GM21367 (cell line): ENCODE measurements at regions not wholly inside any gene's neighbourhood (a gene's known extent, or its start where the extent isn't known, plus 50 kb on each side); places are given as distances from the start of the nearest gene placed in this dataset.

Experiments used
- ATAC-seq: cut with Tn5 transposase; IDR thresholded peaks from one replicate; pipeline ENCODE4 v1.9.1; 2021; ENCODE audit not compliant: unreplicated experiment

GRCh38 chr4:126783191-126783590 lies 849.6 kb upstream of the INTU start:
- no peak for ATAC-seq

GRCh38 chr4:126784966-126785580 lies 847.7 kb upstream of the INTU start:
- no peak for ATAC-seq

GRCh38 chr4:126790633-126791032 lies 842.1 kb upstream of the INTU start:
- no peak for ATAC-seq

- no peak for ATAC-seq
These were observed 838.4 kb upstream of the INTU start for GRCh38 chr4:126794363-126794762.

GRCh38 chr4:126798214-126798613 lies 834.5 kb upstream of the INTU start:
- no peak for ATAC-seq

GRCh38 chr4:126799416-126799815 lies 833.3 kb upstream of the INTU start:
- ATAC-seq: no peak

GRCh38 chr4:126799971-126800574 lies 832.7 kb upstream of the INTU start:
- ATAC-seq: no peak

GRCh38 chr4:126800575-126801141 lies 832.1 kb upstream of the INTU start:
- ATAC-seq: no peak

- ATAC-seq: no peak
These were observed 825.6 kb upstream of the INTU start for GRCh38 chr4:126807132-126807531.

GRCh38 chr4:126812076-126812475 lies 820.7 kb upstream of the INTU start:
- ATAC-seq: no peak

GRCh38 chr4:126820631-126821030 lies 812.1 kb upstream of the INTU start:
- no peak for ATAC-seq

GRCh38 chr4:126821152-126821551 lies 811.6 kb upstream of the INTU start:
- no peak for ATAC-seq

GRCh38 chr4:126825083-126825482 lies 807.7 kb upstream of the INTU start:
- no peak for ATAC-seq

GRCh38 chr4:126827669-126828068 lies 805.1 kb upstream of the INTU start:
- no peak for ATAC-seq

GRCh38 chr4:126834854-126835253 lies 797.9 kb upstream of the INTU start:
- ATAC-seq: no peak

- ATAC-seq: no peak
These were observed 793.6 kb upstream of the INTU start for GRCh38 chr4:126838941-126839679.

GRCh38 chr4:126843492-126844067 lies 789.2 kb upstream of the INTU start:
- no peak for ATAC-seq

GRCh38 chr4:126850286-126850685 lies 782.5 kb upstream of the INTU start:
- ATAC-seq: no peak

GRCh38 chr4:126851391-126851790 lies 781.4 kb upstream of the INTU start:
- ATAC-seq: no peak

- ATAC-seq: no peak
These were observed 779.0 kb upstream of the INTU start for GRCh38 chr4:126853715-126854114.

GRCh38 chr4:126856906-126857305 lies 775.9 kb upstream of the INTU start:
- ATAC-seq: no peak

GRCh38 chr4:126859314-126859713 lies 773.4 kb upstream of the INTU start:
- no peak for ATAC-seq
